ENCODE measurements at regions not wholly inside any gene's neighbourhood (a gene's known extent, or its start where the extent isn't known, plus 50 kb on each side); places are given as distances from the start of the nearest gene placed in this dataset.

- TF ChIP-seq POLR2A (IDR thresholded peaks at IDR 0.05), result no peak
- TF ChIP-seq CTCF (IDR thresholded peaks at IDR 0.05), result no peak
Measured at GRCh38 chr6:126826166-126826714, 292.2 kb upstream of the RSPO3 start.
